HG03354 (cell line): ENCODE measurements at regions not wholly inside any gene's neighbourhood (a gene's known extent, or its start where the extent isn't known, plus 50 kb on each side); places are given as distances from the start of the nearest gene placed in this dataset.

Experiments used
- ATAC-seq: cut with Tn5 transposase; IDR thresholded peaks from one replicate; pipeline ENCODE4 v1.9.1; 2021; ENCODE audit warnings: mild to moderate bottlenecking; ENCODE audit not compliant: unreplicated experiment, poor library complexity, severe bottlenecking

GRCh38 chr9:115740986-115741385 is 412.6 kb upstream of the PAPPA start:
- no peak for ATAC-seq

GRCh38 chr9:115743709-115744605 is 409.6 kb upstream of the PAPPA start:
- ATAC-seq = no peak

- ATAC-seq = no peak
Measured at GRCh38 chr9:115746496-115746895, 407.1 kb upstream of the PAPPA start.

GRCh38 chr9:115747731-115748130 is 405.9 kb upstream of the PAPPA start:
- no peak for ATAC-seq

- no peak for ATAC-seq
Measured at GRCh38 chr9:115756736-115757135, 396.9 kb upstream of the PAPPA start.

- ATAC-seq = no peak
Measured at GRCh38 chr9:115757461-115757860, 396.1 kb upstream of the PAPPA start.

- no peak for ATAC-seq
Measured at GRCh38 chr9:115758441-115758840, 395.1 kb upstream of the PAPPA start.

GRCh38 chr9:115759426-115759825 is 394.2 kb upstream of the PAPPA start:
- ATAC-seq = no peak

GRCh38 chr9:115764645-115765044 is 388.9 kb upstream of the PAPPA start:
- ATAC-seq = no peak

- ATAC-seq = no peak
Measured at GRCh38 chr9:115765060-115765459, 388.5 kb upstream of the PAPPA start.

GRCh38 chr9:115766370-115766955 is 387.1 kb upstream of the PAPPA start:
- no peak for ATAC-seq

- no peak for ATAC-seq
Measured at GRCh38 chr9:115770521-115770920, 383.1 kb upstream of the PAPPA start.

GRCh38 chr9:115775659-115776058 is 377.9 kb upstream of the PAPPA start:
- no peak for ATAC-seq

- ATAC-seq = no peak
Measured at GRCh38 chr9:115777610-115778009, 376.0 kb upstream of the PAPPA start.

GRCh38 chr9:115781070-115781736 is 372.4 kb upstream of the PAPPA start:
- no peak for ATAC-seq

GRCh38 chr9:115786321-115786720 is 367.3 kb upstream of the PAPPA start:
- no peak for ATAC-seq

- ATAC-seq = no peak
Measured at GRCh38 chr9:115790520-115790919, 363.1 kb upstream of the PAPPA start.

- no peak for ATAC-seq
Measured at GRCh38 chr9:115794921-115795475, 358.6 kb upstream of the PAPPA start.

- ATAC-seq = no peak
Measured at GRCh38 chr9:115799734-115800133, 353.9 kb upstream of the PAPPA start.

- no peak for ATAC-seq
Measured at GRCh38 chr9:115804206-115804605, 349.4 kb upstream of the PAPPA start.
